ENCODE measurements at regions not wholly inside any gene's neighbourhood (a gene's known extent, or its start where the extent isn't known, plus 50 kb on each side); places are given as distances from the start of the nearest gene placed in this dataset.

GRCh38 chr3:194255252-194256039 lies 95.7 kb downstream of the CPN2 start:
- Histone ChIP-seq H3K27me3 (peaks cover 0 to 28% of the 10 kb centered on the region in 2 donors), H3K9me3 (peaks cover 0 to 12% (median 7%) of the 10 kb centered on the region in 3 donors), H3K27ac (no peak overlapping the region), H3K36me3 (peaks cover 0 to 6% (median 0%) of the 10 kb centered on the region in 3 donors), H3K4me1 (peaks cover 0 to 5% (median 3%) of the 10 kb centered on the region in 4 donors), H3K4me3 (no peak overlapping the region)
- DNase-seq, result peak; percentile 71 to 79
- intact Hi-C loops (cut with DNase I; ENCODE audit: low total_unique reads), result no loop called here
- TF ChIP-seq CTCF (IDR thresholded peaks at IDR 0.05), result no peak

- H3K36me3 ChIP-seq, result peaks cover 0 to 6% (median 0%) of the 10 kb centered on the region in 3 donors
- H3K27ac ChIP-seq, result no peak overlapping the region
- intact Hi-C loops (cut with DNase I; ENCODE audit: low total_unique reads), result no loop called here
- H3K27me3 ChIP-seq, result peaks cover 0 to 21% of the 10 kb centered on the region in 2 donors
- no peak for DNase-seq
- no peak for TF ChIP-seq CTCF (IDR thresholded peaks at IDR 0.05)
- H3K9me3 ChIP-seq, result peaks cover 0 to 12% (median 7%) of the 10 kb centered on the region in 3 donors
- H3K4me3 ChIP-seq, result no peak overlapping the region
- no peaks in the 10 kb centered on the region for H3K4me1 ChIP-seq
These were observed 94.8 kb downstream of the CPN2 start for GRCh38 chr3:194256040-194256945.

GRCh38 chr3:194257151-194257621 lies 93.9 kb downstream of the CPN2 start:
- no peaks in the 10 kb centered on the region for H3K4me1 ChIP-seq
- H3K36me3 ChIP-seq, result peaks cover 0 to 6% (median 0%) of the 10 kb centered on the region in 3 donors
- no peak for TF ChIP-seq CTCF (IDR thresholded peaks at IDR 0.05)
- no peak overlapping the region for H3K27ac ChIP-seq
- H3K9me3 ChIP-seq, result peaks cover 0 to 12% (median 7%) of the 10 kb centered on the region in 3 donors
- H3K27me3 ChIP-seq, result peaks cover 0 to 12% of the 10 kb centered on the region in 2 donors
- DNase-seq, result no peak
- intact Hi-C loops (cut with DNase I; ENCODE audit: low total_unique reads), result no loop called here
- no peak overlapping the region for H3K4me3 ChIP-seq

GRCh38 chr3:194257916-194258668 lies 93.0 kb downstream of the CPN2 start:
- Histone ChIP-seq H3K36me3 (peaks cover 0 to 6% (median 0%) of the 10 kb centered on the region in 3 donors), H3K4me1 (no peaks in the 10 kb centered on the region), H3K27me3 (peaks cover 0 to 4% of the 10 kb centered on the region in 2 donors), H3K27ac (no peak overlapping the region), H3K9me3 (peaks cover 0 to 12% (median 7%) of the 10 kb centered on the region in 3 donors), H3K4me3 (no peak overlapping the region)
- no peak for TF ChIP-seq CTCF (IDR thresholded peaks at IDR 0.05)
- DNase-seq, result no peak
- intact Hi-C loops (cut with DNase I; ENCODE audit: low total_unique reads), result no loop called here
